ENCODE measurements at regions not wholly inside any gene's neighbourhood (a gene's known extent, or its start where the extent isn't known, plus 50 kb on each side); places are given as distances from the start of the nearest gene placed in this dataset.

- DNase-seq (ENCODE audit: low read depth, low spot score) (no peak), FAIRE-seq (no peak)
- no peak overlapping the region for H2AFZ ChIP-seq (ENCODE audit: low read depth, low read length)
- no peak overlapping the region for H3K4me3 ChIP-seq (replicated peaks in 1 of 3; ENCODE audit: insufficient read depth in 1 of 3, low read depth in 1 of 3, low read length in 3 of 3)
- H3K4me1 ChIP-seq (ENCODE audit: control insufficient read depth, extremely low read depth, insufficient read depth, low read length) = no peaks in the 10 kb centered on the region
- H3K4me2 ChIP-seq (ENCODE audit: insufficient read depth, low read length) = no peak overlapping the region
- TF ChIP-seq, protein P1, sequence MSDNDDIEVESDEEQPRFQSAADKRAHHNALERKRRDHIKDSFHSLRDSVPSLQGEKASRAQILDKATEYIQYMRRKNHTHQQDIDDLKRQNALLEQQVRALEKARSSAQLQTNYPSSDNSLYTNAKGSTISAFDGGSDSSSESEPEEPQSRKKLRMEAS (IDR thresholded peaks at IDR 0.05; ENCODE audit: insufficient read depth, insufficient read length) = no peak
- TF ChIP-seq POLR2AphosphoS5 (IDR thresholded peaks at IDR 0.05; ENCODE audit: insufficient read depth, low read depth, low read length) = no peak
- TF ChIP-seq GATA2 (IDR thresholded peaks at IDR 0.05; ENCODE audit: insufficient read depth, insufficient read length, low read depth, low read length) = no peak
- no peak for TF ChIP-seq MYC (IDR thresholded peaks at IDR 0.05; ENCODE audit: low read depth, low read length)
- no peak for TF ChIP-seq POLR2A (IDR thresholded peaks at IDR 0.05; ENCODE audit: low read depth, low read length)
- TF ChIP-seq FOS (IDR thresholded peaks at IDR 0.05; ENCODE audit: borderline replicate concordance, insufficient read depth, low read length) = no peak
- TF ChIP-seq JUN (IDR thresholded peaks at IDR 0.05; ENCODE audit: borderline replicate concordance, insufficient read depth, insufficient read length, low read depth) = no peak
- no peak for TF ChIP-seq EZH2 (IDR thresholded peaks at IDR 0.05; ENCODE audit: borderline replicate concordance, low read depth, low read length, severe bottlenecking)
- TF ChIP-seq CTCF (IDR thresholded peaks at IDR 0.05; ENCODE audit: extremely low read depth in 1 of 2, insufficient read depth in 1 of 2, low read depth in 1 of 2, low read length in 2 of 2) = no peak
- H3K36me3 ChIP-seq (ENCODE audit: control insufficient read depth in 2 of 2, extremely low read depth in 1 of 2, insufficient read depth in 2 of 2, low read length in 2 of 2) = no peaks in the 10 kb centered on the region
- no peak overlapping the region for H3K9ac ChIP-seq (replicated peaks; ENCODE audit: extremely low read depth, insufficient read depth, low read length)
- dilution Hi-C loops (cut with MboI; ENCODE audit: extremely low pct_ligation_motif_present, low sequenced_read_pairs) (no loop called here), intact Hi-C loops (cut with micrococcal nuclease) (no loop called here)
- no TSS peak for BruUV-seq (replicated peaks)
- no peak overlapping the region for H3K27ac ChIP-seq (ENCODE audit: insufficient read depth, low read depth, low read length)
- H4K20me1 ChIP-seq (replicated peaks; ENCODE audit: control insufficient read depth, extremely low read depth, insufficient read depth, low read length) = no peaks in the 10 kb centered on the region
- CTCF ChIA-PET = no interaction called here
- no peaks in the 10 kb centered on the region for H3K9me3 ChIP-seq (replicated peaks; ENCODE audit: control insufficient read depth, insufficient read depth, low read length)
- no peaks in the 10 kb centered on the region for H3K9me1 ChIP-seq (replicated peaks; ENCODE audit: control insufficient read depth, extremely low read depth, insufficient read depth, low read length)
- POLR2A ChIA-PET = no interaction called here
- H3K79me2 ChIP-seq (ENCODE audit: control insufficient read depth, insufficient read depth, low read length) = no peaks in the 10 kb centered on the region
- H3K27me3 ChIP-seq (ENCODE audit: control insufficient read depth in 2 of 2, insufficient read depth in 2 of 2, low read length in 2 of 2) = no peaks in the 10 kb centered on the region
These were observed 280.3 kb upstream of the HS6ST1 start for GRCh38 chr2:128598862-128599441.
